ENCODE measurements at regions not wholly inside any gene's neighbourhood (a gene's known extent, or its start where the extent isn't known, plus 50 kb on each side); places are given as distances from the start of the nearest gene placed in this dataset.

- H3K27ac ChIP-seq = no peak overlapping the region
- no peak for TF ChIP-seq ZFX (IDR thresholded peaks at IDR 0.05; ENCODE audit: borderline replicate concordance)
- TF ChIP-seq, protein P1, sequence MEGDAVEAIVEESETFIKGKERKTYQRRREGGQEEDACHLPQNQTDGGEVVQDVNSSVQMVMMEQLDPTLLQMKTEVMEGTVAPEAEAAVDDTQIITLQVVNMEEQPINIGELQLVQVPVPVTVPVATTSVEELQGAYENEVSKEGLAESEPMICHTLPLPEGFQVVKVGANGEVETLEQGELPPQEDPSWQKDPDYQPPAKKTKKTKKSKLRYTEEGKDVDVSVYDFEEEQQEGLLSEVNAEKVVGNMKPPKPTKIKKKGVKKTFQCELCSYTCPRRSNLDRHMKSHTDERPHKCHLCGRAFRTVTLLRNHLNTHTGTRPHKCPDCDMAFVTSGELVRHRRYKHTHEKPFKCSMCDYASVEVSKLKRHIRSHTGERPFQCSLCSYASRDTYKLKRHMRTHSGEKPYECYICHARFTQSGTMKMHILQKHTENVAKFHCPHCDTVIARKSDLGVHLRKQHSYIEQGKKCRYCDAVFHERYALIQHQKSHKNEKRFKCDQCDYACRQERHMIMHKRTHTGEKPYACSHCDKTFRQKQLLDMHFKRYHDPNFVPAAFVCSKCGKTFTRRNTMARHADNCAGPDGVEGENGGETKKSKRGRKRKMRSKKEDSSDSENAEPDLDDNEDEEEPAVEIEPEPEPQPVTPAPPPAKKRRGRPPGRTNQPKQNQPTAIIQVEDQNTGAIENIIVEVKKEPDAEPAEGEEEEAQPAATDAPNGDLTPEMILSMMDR (IDR thresholded peaks at IDR 0.05) = no peak
These were observed 59.0 kb upstream of the SLC30A10 start for GRCh38 chr1:219987325-219987724.

DNA sequence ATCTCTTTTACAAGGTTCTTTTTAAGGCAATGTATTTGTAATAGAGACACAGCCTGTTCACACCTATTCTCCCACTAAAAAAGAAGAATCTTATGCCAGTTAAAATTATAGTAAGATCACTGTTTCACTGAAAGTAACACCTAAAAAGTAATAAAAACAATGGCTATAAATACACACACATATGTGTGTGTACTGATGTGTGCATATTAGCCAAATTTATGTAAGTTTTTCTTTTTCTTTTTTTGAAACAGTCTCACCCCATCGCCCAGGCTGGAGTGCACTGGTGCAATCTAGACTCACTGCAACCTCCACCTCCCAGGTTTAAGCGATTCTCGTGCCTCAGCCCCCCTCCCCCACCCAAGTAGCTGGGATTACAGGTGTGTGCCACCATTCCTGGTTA, 56.8 kb upstream of the SLC30A10 start:
- H3K27ac ChIP-seq = no peak overlapping the region
- no peak for TF ChIP-seq ZFX (IDR thresholded peaks at IDR 0.05; ENCODE audit: borderline replicate concordance)
- TF ChIP-seq, protein P1 (IDR thresholded peaks at IDR 0.05) = no peak
